Choroid plexus epithelial cell (primary cell): ENCODE measurements at regions not wholly inside any gene's neighbourhood (a gene's known extent, or its start where the extent isn't known, plus 50 kb on each side); places are given as distances from the start of the nearest gene placed in this dataset.
"Not testable (repeated sequence)": the region's sequence is repeated elsewhere in the genome, so short reads cannot be mapped to it uniquely, and the experiment has no call there.

Experiments
- DNase-seq: peaks from one replicate; pipeline ENCODE4 v3.0.0-alpha.2; 2010; ENCODE audit warnings: low read depth
- H3K4me3 ChIP-seq: 2 replicates; pipeline ENCODE4 v1.5.1; 2011; ENCODE audit warnings: low read depth, mild to moderate bottlenecking, control low read depth, low read length, moderate library complexity
- CTCF ChIP-seq: conservative IDR thresholded peaks from 2 replicates; pipeline ENCODE4 v1.5.1; 2011; ENCODE audit warnings: low read depth, mild to moderate bottlenecking, control low read depth, inconsistent platforms, low read length, moderate library complexity

GRCh38 chr14:37813732-37814131, 218.3 kb downstream of the TTC6 start:
- H3K4me3 ChIP-seq = no peak overlapping the region
- no peak for TF ChIP-seq CTCF
- DNase-seq = peak; percentile 63

GRCh38 chr14:37816135-37816534, 220.7 kb downstream of the TTC6 start:
- no peak overlapping the region for H3K4me3 ChIP-seq
- TF ChIP-seq CTCF = no peak
- no peak for DNase-seq

GRCh38 chr14:37816743-37817295, 221.4 kb downstream of the TTC6 start:
- no peak for TF ChIP-seq CTCF
- H3K4me3 ChIP-seq = no peak overlapping the region
- no peak for DNase-seq

- H3K4me3 ChIP-seq = no peak overlapping the region
- DNase-seq = peak; percentile 94
- no peak for TF ChIP-seq CTCF
Observed at GRCh38 chr14:37819155-37820015, 224.0 kb downstream of the TTC6 start.

- not testable (repeated sequence) for DNase-seq, H3K4me3 ChIP-seq
Observed at GRCh38 chr14:37820810-37821209, 225.4 kb downstream of the TTC6 start.

- TF ChIP-seq CTCF = no peak
Observed at GRCh38 chr14:37824939-37825712, 229.7 kb downstream of the TTC6 start.

GRCh38 chr14:37826869-37827268, 231.4 kb downstream of the TTC6 start:
- DNase-seq = no peak
- H3K4me3 ChIP-seq = no peak overlapping the region
- no peak for TF ChIP-seq CTCF

More at GRCh38 chr14:37824939-37825712, 229.7 kb downstream of the TTC6 start:
- peak; percentile 49 for DNase-seq
- no peak overlapping the region for H3K4me3 ChIP-seq
